RCC 7860 (cell line): ENCODE measurements at regions not wholly inside any gene's neighbourhood (a gene's known extent, or its start where the extent isn't known, plus 50 kb on each side); places are given as distances from the start of the nearest gene placed in this dataset.

Experiments used
- DNase-seq: peaks from one replicate; pipeline ENCODE4 v3.0.0-alpha.2; 2015; ENCODE audit warnings: low spot score
- FAIRE-seq: peaks from 2 replicates; lab custom pipeline; 2012; peaks lifted over from hg19 to GRCh38; lab: Jason Lieb, UNC

- FAIRE-seq (no peak), DNase-seq (no peak)
These were observed 63.4 kb upstream of the PPP2R5A start for GRCh38 chr1:212221801-212222200.

GRCh38 chr1:212224102-212224501 lies 61.1 kb upstream of the PPP2R5A start:
- FAIRE-seq (no peak), DNase-seq (no peak)

- FAIRE-seq: no peak
- DNase-seq: no peak
These were observed 59.8 kb upstream of the PPP2R5A start for GRCh38 chr1:212225416-212225815.

- peak; percentile 64 for DNase-seq
- FAIRE-seq: peak; percentile 87
These were observed 59.3 kb upstream of the PPP2R5A start for GRCh38 chr1:212225871-212226302.

- FAIRE-seq (no peak), DNase-seq (no peak)
These were observed 58.7 kb upstream of the PPP2R5A start for GRCh38 chr1:212226467-212226866.

- DNase-seq: no peak
- FAIRE-seq: no peak
These were observed 57.1 kb upstream of the PPP2R5A start for GRCh38 chr1:212228076-212228475.

GRCh38 chr1:212228591-212229119 lies 56.6 kb upstream of the PPP2R5A start:
- no peak for FAIRE-seq
- DNase-seq: no peak

GRCh38 chr1:212229654-212230053 lies 55.6 kb upstream of the PPP2R5A start:
- no peak for FAIRE-seq

GRCh38 chr1:212230329-212230728 lies 54.9 kb upstream of the PPP2R5A start:
- no peak for DNase-seq
- FAIRE-seq: no peak

More at GRCh38 chr1:212229654-212230053, 55.6 kb upstream of the PPP2R5A start:
- peak; percentile 71 for DNase-seq

- FAIRE-seq (no peak), DNase-seq (no peak)
These were observed 53.8 kb upstream of the PPP2R5A start for GRCh38 chr1:212231372-212231771.

GRCh38 chr1:212232090-212232489 lies 53.1 kb upstream of the PPP2R5A start:
- FAIRE-seq: no peak
- DNase-seq: no peak

- DNase-seq (no peak), FAIRE-seq (no peak)
These were observed 51.9 kb upstream of the PPP2R5A start for GRCh38 chr1:212233321-212233720.

- DNase-seq (peak; percentile 92), FAIRE-seq (peak; percentile 96)
These were observed 50.5 kb upstream of the PPP2R5A start for GRCh38 chr1:212234431-212235395.
